ENCODE measurements at regions not wholly inside any gene's neighbourhood (a gene's known extent, or its start where the extent isn't known, plus 50 kb on each side); places are given as distances from the start of the nearest gene placed in this dataset.

DNA sequence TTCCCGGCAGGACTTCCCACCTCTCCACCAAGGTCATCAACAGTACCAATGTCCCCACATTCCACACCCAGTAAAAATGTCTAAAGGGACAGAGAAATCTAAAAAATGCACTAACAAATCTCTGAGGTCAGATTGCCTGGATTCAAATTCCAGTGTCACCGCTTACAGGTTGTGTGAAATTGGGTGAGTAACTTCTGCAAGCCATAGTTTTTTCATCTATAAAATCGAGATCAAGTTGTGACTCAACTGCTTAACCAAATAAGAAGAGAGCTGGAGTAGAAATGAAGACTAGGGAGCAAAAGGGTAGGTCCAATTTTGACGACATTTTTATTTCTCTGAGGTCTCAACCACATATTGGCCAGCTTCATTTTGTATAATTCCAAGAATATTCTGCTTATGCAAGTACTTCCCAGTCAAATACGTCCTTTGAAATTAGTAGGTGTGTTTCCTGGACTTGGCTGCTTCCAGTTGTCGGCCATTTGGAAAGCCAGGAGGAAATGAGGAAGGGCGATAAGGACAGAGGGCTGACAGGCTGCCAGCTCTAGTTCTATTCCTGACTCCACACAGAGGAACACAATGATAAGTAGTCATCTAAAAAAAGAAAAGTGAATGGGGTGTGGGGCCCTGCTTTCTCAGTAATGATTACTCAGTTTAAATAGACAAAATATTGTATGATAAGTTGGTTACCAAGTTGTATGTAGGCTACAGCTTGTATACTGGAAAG, 57.7 kb upstream of the ZC3H11B start:
- TF ChIP-seq, protein P1, sequence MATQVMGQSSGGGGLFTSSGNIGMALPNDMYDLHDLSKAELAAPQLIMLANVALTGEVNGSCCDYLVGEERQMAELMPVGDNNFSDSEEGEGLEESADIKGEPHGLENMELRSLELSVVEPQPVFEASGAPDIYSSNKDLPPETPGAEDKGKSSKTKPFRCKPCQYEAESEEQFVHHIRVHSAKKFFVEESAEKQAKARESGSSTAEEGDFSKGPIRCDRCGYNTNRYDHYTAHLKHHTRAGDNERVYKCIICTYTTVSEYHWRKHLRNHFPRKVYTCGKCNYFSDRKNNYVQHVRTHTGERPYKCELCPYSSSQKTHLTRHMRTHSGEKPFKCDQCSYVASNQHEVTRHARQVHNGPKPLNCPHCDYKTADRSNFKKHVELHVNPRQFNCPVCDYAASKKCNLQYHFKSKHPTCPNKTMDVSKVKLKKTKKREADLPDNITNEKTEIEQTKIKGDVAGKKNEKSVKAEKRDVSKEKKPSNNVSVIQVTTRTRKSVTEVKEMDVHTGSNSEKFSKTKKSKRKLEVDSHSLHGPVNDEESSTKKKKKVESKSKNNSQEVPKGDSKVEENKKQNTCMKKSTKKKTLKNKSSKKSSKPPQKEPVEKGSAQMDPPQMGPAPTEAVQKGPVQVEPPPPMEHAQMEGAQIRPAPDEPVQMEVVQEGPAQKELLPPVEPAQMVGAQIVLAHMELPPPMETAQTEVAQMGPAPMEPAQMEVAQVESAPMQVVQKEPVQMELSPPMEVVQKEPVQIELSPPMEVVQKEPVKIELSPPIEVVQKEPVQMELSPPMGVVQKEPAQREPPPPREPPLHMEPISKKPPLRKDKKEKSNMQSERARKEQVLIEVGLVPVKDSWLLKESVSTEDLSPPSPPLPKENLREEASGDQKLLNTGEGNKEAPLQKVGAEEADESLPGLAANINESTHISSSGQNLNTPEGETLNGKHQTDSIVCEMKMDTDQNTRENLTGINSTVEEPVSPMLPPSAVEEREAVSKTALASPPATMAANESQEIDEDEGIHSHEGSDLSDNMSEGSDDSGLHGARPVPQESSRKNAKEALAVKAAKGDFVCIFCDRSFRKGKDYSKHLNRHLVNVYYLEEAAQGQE (IDR thresholded peaks at IDR 0.05; ENCODE audit: low read depth): no peak
- TF ChIP-seq YY1 (IDR thresholded peaks at IDR 0.05; ENCODE audit: low read depth) (no peak), EGR1 (IDR thresholded peaks at IDR 0.05) (no peak)
